Gastroesophageal sphincter (tissue), 3 donors: ENCODE measurements at regions not wholly inside any gene's neighbourhood (a gene's known extent, or its start where the extent isn't known, plus 50 kb on each side); places are given as distances from the start of the nearest gene placed in this dataset.

Source experiments
- CTCF ChIP-seq, 4 experiments: fragments of 200-600 bp in 2 of 4; fragments of 450-650 bp in 2 of 4; sonication (generic) in 1 of 4; IDR thresholded peaks; one replicate each; pipeline ENCODE4 v1.5.1; 2017 to 2019; ENCODE audit warnings: antibody characterized with exemption in 4 of 4, mild to moderate bottlenecking in 2 of 4, moderate library complexity in 2 of 4
- EP300 ChIP-seq: sonication (generic); formaldehyde crosslinking; IDR thresholded peaks from one replicate; pipeline ENCODE4 v1.6.1; 2017; ENCODE audit warnings: antibody characterized with exemption, mild to moderate bottlenecking
- POLR2A ChIP-seq, 2 donors: fragments of 450-650 bp; IDR thresholded peaks; one replicate each; pipeline ENCODE4 v1.6.1; 2017; ENCODE audit warnings: antibody characterized with exemption in 2 of 2, mild to moderate bottlenecking in 2 of 2, moderate library complexity in 1 of 2

GRCh38 chr20:58113716-58114115 lies 114.7 kb downstream of the ANKRD60 start:
- TF ChIP-seq CTCF (IDR thresholded peaks at IDR 0.05) (no peak), POLR2A (IDR thresholded peaks at IDR 0.05) (no peak), EP300 (no peak)
